ENCODE measurements at regions not wholly inside any gene's neighbourhood (a gene's known extent, or its start where the extent isn't known, plus 50 kb on each side); places are given as distances from the start of the nearest gene placed in this dataset.
A peak's percentile ranks its signal among the peaks of the same experiment; 100 is the strongest.

- TF ChIP-seq EGR2 (tag by site-specific recombination; IDR thresholded peaks at IDR 0.05; ENCODE audit: low read depth) (no peak), ZNF366 (tag by site-specific recombination; conservative IDR thresholded peaks at IDR 0.05) (0 out of 2 replicates have a peak, but pooled peaks have one; percentile 62), ZNF121 (tag by site-specific recombination; IDR thresholded peaks at IDR 0.05) (no peak), PRDM2 (tag by site-specific recombination; IDR thresholded peaks at IDR 0.05; ENCODE audit: borderline replicate concordance) (no peak), ZBTB48 (tag by site-specific recombination; IDR thresholded peaks at IDR 0.05) (no peak)
- H3K27ac ChIP-seq (ENCODE audit: extremely low read depth, low read depth, low read length): no peak overlapping the region
- H3K9me3 ChIP-seq (ENCODE audit: control insufficient read depth, insufficient read depth, low read depth, low read length): no peaks in the 10 kb centered on the region
- no peaks in the 10 kb centered on the region for H3K4me1 ChIP-seq (ENCODE audit: control insufficient read depth, insufficient read depth, low read length)
- ChIA-PET CTCF (interaction anchor here (1.2 kb wide), 1 partner anchor 9 kb away, joined by 3 read pairs; no protein-coding TSS in a partner anchor), POLR2A (no interaction called here)
- no peaks in the 10 kb centered on the region for H3K36me3 ChIP-seq (ENCODE audit: control insufficient read depth in 2 of 2, insufficient read depth in 1 of 2, low read length in 2 of 2)
- H3K4me3 ChIP-seq (ENCODE audit: low read depth, low read length): no peak overlapping the region
Observed at GRCh38 chr6:15108383-15108715, 137.5 kb upstream of the JARID2 start.

- H3K36me3 ChIP-seq (ENCODE audit: control insufficient read depth in 2 of 2, insufficient read depth in 1 of 2, low read length in 2 of 2): no peaks in the 10 kb centered on the region
- H3K4me3 ChIP-seq (ENCODE audit: low read depth, low read length): no peak overlapping the region
- ChIA-PET CTCF (interaction anchor here (1.2 kb wide), 1 partner anchor 10 kb away, joined by 3 read pairs; no protein-coding TSS in a partner anchor), POLR2A (no interaction called here)
- H3K27ac ChIP-seq (ENCODE audit: extremely low read depth, low read depth, low read length): no peak overlapping the region
- H3K4me1 ChIP-seq (ENCODE audit: control insufficient read depth, insufficient read depth, low read length): no peaks in the 10 kb centered on the region
- H3K9me3 ChIP-seq (ENCODE audit: control insufficient read depth, insufficient read depth, low read depth, low read length): no peaks in the 10 kb centered on the region
- TF ChIP-seq SCRT2 (tag by site-specific recombination; IDR thresholded peaks at IDR 0.05) (no peak), PRDM4 (tag by site-specific recombination; IDR thresholded peaks at IDR 0.05) (no peak), ZBTB11 (tag by site-specific recombination; conservative IDR thresholded peaks at IDR 0.05; ENCODE audit: low read depth) (no peak), IKZF3 (tag by site-specific recombination; IDR thresholded peaks at IDR 0.05) (no peak), SP7 (tag by site-specific recombination; IDR thresholded peaks at IDR 0.05) (no peak), KLF1 (tag by site-specific recombination; IDR thresholded peaks at IDR 0.05) (no peak), ZNF664 (tag by site-specific recombination; IDR thresholded peaks at IDR 0.05) (no peak), ZNF341 (tag by site-specific recombination; IDR thresholded peaks at IDR 0.05; ENCODE audit: low read depth) (no peak), ZNF530 (tag by site-specific recombination; IDR thresholded peaks at IDR 0.05; ENCODE audit: low read depth) (no peak), ZNF623 (tag by site-specific recombination; IDR thresholded peaks at IDR 0.05) (no peak), FEZF1 (tag by site-specific recombination; IDR thresholded peaks at IDR 0.05) (no peak), ZBTB6 (tag by site-specific recombination; IDR thresholded peaks at IDR 0.05) (no peak), ZNF626 (tag by site-specific recombination; IDR thresholded peaks at IDR 0.05) (no peak), ZNF692 (tag by site-specific recombination; IDR thresholded peaks at IDR 0.05) (no peak), KLF7 (tag by site-specific recombination; IDR thresholded peaks at IDR 0.05; ENCODE audit: borderline replicate concordance) (no peak)
Observed at GRCh38 chr6:15109338-15110090, 136.4 kb upstream of the JARID2 start.
